Activated T-cell treated with anti-CD3 and anti-CD28 coated beads, Interleukin-2, amount 50 U/mL, for 4 hours (primary cell): ENCODE measurements at regions not wholly inside any gene's neighbourhood (a gene's known extent, or its start where the extent isn't known, plus 50 kb on each side); places are given as distances from the start of the nearest gene placed in this dataset.
"Not testable (repeated sequence)": the region's sequence is repeated elsewhere in the genome, so short reads cannot be mapped to it uniquely, and the experiment has no call there.

Source experiments
- ATAC-seq, 2 donors: fragments of 200-7000 bp; cut with Tn5 transposase; one replicate each; pipeline ENCODE4 v1.10.0; 2021
- DNase-seq: peaks from one replicate; pipeline ENCODE4 v3.0.0-alpha.2; 2020
- H3K27me3 Mint-ChIP-seq: one replicate; pipeline ENCODE4 v1.8.0; 2021; ENCODE audit warnings: low read depth, mixed read lengths
- H3K36me3 Mint-ChIP-seq: one replicate; pipeline ENCODE4 v1.8.0; 2022; ENCODE audit warnings: mixed read lengths; ENCODE audit not compliant: insufficient read depth
- H3K4me1 Mint-ChIP-seq: one replicate; pipeline ENCODE4 v1.8.0; 2021; ENCODE audit warnings: low read depth, mixed read lengths
- H3K4me3 Mint-ChIP-seq: one replicate; pipeline ENCODE4 v1.8.0; 2021; ENCODE audit warnings: mild to moderate bottlenecking, moderate library complexity, mixed read lengths
- H3K9me3 Mint-ChIP-seq: one replicate; pipeline ENCODE4 v1.8.0; 2021; ENCODE audit warnings: mixed read lengths

GRCh38 chr13:71214821-71215220 lies 652.2 kb downstream of the DACH1 start:
- no peak for ATAC-seq
- Mint-ChIP-seq H3K36me3 (no peaks in the 10 kb centered on the region), H3K4me1 (no peaks in the 10 kb centered on the region), H3K27me3 (no peaks in the 10 kb centered on the region), H3K4me3 (no peak overlapping the region), H3K9me3 (no peaks in the 10 kb centered on the region)
- no peak for DNase-seq

- no peak for ATAC-seq
- Mint-ChIP-seq H3K36me3 (no peaks in the 10 kb centered on the region), H3K4me1 (no peaks in the 10 kb centered on the region), H3K4me3 (no peak overlapping the region), H3K9me3 (no peaks in the 10 kb centered on the region), H3K27me3 (no peaks in the 10 kb centered on the region)
- DNase-seq: no peak
Measured at GRCh38 chr13:71214357-71214756, 652.6 kb downstream of the DACH1 start.

GRCh38 chr13:71213252-71213821 lies 653.7 kb downstream of the DACH1 start:
- Mint-ChIP-seq H3K4me3 (no peak overlapping the region), H3K36me3 (no peaks in the 10 kb centered on the region), H3K9me3 (no peaks in the 10 kb centered on the region), H3K27me3 (no peaks in the 10 kb centered on the region), H3K4me1 (no peaks in the 10 kb centered on the region)
- ATAC-seq (no peak), DNase-seq (no peak)

GRCh38 chr13:71210861-71211260 lies 656.1 kb downstream of the DACH1 start:
- Mint-ChIP-seq H3K4me3 (no peak overlapping the region), H3K27me3 (no peaks in the 10 kb centered on the region), H3K4me1 (no peaks in the 10 kb centered on the region), H3K36me3 (no peaks in the 10 kb centered on the region), H3K9me3 (peaks cover 3% of the 10 kb centered on the region)
- ATAC-seq (no peak), DNase-seq (no peak)

- Mint-ChIP-seq H3K4me3 (no peak overlapping the region), H3K4me1 (no peaks in the 10 kb centered on the region), H3K27me3 (no peaks in the 10 kb centered on the region), H3K36me3 (no peaks in the 10 kb centered on the region), H3K9me3 (peaks cover 3% of the 10 kb centered on the region)
- DNase-seq (no peak), ATAC-seq (no peak)
Measured at GRCh38 chr13:71209217-71209616, 657.8 kb downstream of the DACH1 start.

GRCh38 chr13:71184583-71184982 lies 682.4 kb downstream of the DACH1 start:
- DNase-seq, H3K27me3 Mint-ChIP-seq, H3K36me3 Mint-ChIP-seq, H3K4me3 Mint-ChIP-seq, ATAC-seq, H3K9me3 Mint-ChIP-seq, H3K4me1 Mint-ChIP-seq: not testable (repeated sequence)

GRCh38 chr13:71183352-71183751 lies 683.7 kb downstream of the DACH1 start:
- not testable (repeated sequence) for H3K9me3 Mint-ChIP-seq, H3K4me3 Mint-ChIP-seq

GRCh38 chr13:71171740-71172139 lies 695.3 kb downstream of the DACH1 start:
- no peaks in the 10 kb centered on the region for H3K4me1 Mint-ChIP-seq
- no peak for ATAC-seq
- no peak overlapping the region for H3K4me3 Mint-ChIP-seq
- no peaks in the 10 kb centered on the region for H3K27me3 Mint-ChIP-seq
- DNase-seq: no peak
- no peaks in the 10 kb centered on the region for H3K36me3 Mint-ChIP-seq
- peaks cover 13% of the 10 kb centered on the region for H3K9me3 Mint-ChIP-seq

More at GRCh38 chr13:71183352-71183751, 683.7 kb downstream of the DACH1 start:
- not testable (repeated sequence) for H3K27me3 Mint-ChIP-seq, H3K4me1 Mint-ChIP-seq, H3K36me3 Mint-ChIP-seq, DNase-seq, ATAC-seq

- H3K4me1 Mint-ChIP-seq: no peaks in the 10 kb centered on the region
- H3K4me3 Mint-ChIP-seq: no peak overlapping the region
- no peaks in the 10 kb centered on the region for H3K27me3 Mint-ChIP-seq
- H3K36me3 Mint-ChIP-seq: no peaks in the 10 kb centered on the region
- no peak for DNase-seq
- ATAC-seq: no peak
- no peaks in the 10 kb centered on the region for H3K9me3 Mint-ChIP-seq
Measured at GRCh38 chr13:71169180-71169579, 697.8 kb downstream of the DACH1 start.

- Mint-ChIP-seq H3K4me1 (no peaks in the 10 kb centered on the region), H3K4me3 (no peak overlapping the region), H3K9me3 (no peaks in the 10 kb centered on the region), H3K27me3 (no peaks in the 10 kb centered on the region), H3K36me3 (no peaks in the 10 kb centered on the region)
- no peak for ATAC-seq
- DNase-seq: no peak
Measured at GRCh38 chr13:71156550-71156949, 710.5 kb downstream of the DACH1 start.

GRCh38 chr13:71149498-71150363 lies 717.3 kb downstream of the DACH1 start:
- Mint-ChIP-seq H3K27me3 (no peaks in the 10 kb centered on the region), H3K9me3 (no peaks in the 10 kb centered on the region), H3K36me3 (no peaks in the 10 kb centered on the region), H3K4me3 (no peak overlapping the region), H3K4me1 (no peaks in the 10 kb centered on the region)
- DNase-seq (no peak), ATAC-seq (no peak)

- DNase-seq: no peak
- ATAC-seq: no peak
- no peaks in the 10 kb centered on the region for H3K4me1 Mint-ChIP-seq
- no peaks in the 10 kb centered on the region for H3K9me3 Mint-ChIP-seq
- H3K4me3 Mint-ChIP-seq: no peak overlapping the region
- H3K36me3 Mint-ChIP-seq: no peaks in the 10 kb centered on the region
- H3K27me3 Mint-ChIP-seq: no peaks in the 10 kb centered on the region
Measured at GRCh38 chr13:71149046-71149445, 718.0 kb downstream of the DACH1 start.

GRCh38 chr13:71148396-71148795 lies 718.6 kb downstream of the DACH1 start:
- no peaks in the 10 kb centered on the region for H3K9me3 Mint-ChIP-seq
- ATAC-seq (no peak), DNase-seq (no peak)
- no peak overlapping the region for H3K4me3 Mint-ChIP-seq
- H3K27me3 Mint-ChIP-seq: no peaks in the 10 kb centered on the region
- no peaks in the 10 kb centered on the region for H3K36me3 Mint-ChIP-seq
- no peaks in the 10 kb centered on the region for H3K4me1 Mint-ChIP-seq

GRCh38 chr13:71144883-71145282 lies 722.1 kb downstream of the DACH1 start:
- Mint-ChIP-seq H3K4me3 (no peak overlapping the region), H3K27me3 (no peaks in the 10 kb centered on the region), H3K36me3 (no peaks in the 10 kb centered on the region), H3K9me3 (no peaks in the 10 kb centered on the region), H3K4me1 (no peaks in the 10 kb centered on the region)
- DNase-seq (no peak), ATAC-seq (no peak)

- no peak for DNase-seq
- Mint-ChIP-seq H3K9me3 (peaks cover 4% of the 10 kb centered on the region), H3K27me3 (no peaks in the 10 kb centered on the region), H3K36me3 (no peaks in the 10 kb centered on the region), H3K4me3 (no peak overlapping the region), H3K4me1 (no peaks in the 10 kb centered on the region)
- no peak for ATAC-seq
Measured at GRCh38 chr13:71137101-71137500, 729.9 kb downstream of the DACH1 start.
